ENCODE measurements at regions not wholly inside any gene's neighbourhood (a gene's known extent, or its start where the extent isn't known, plus 50 kb on each side); places are given as distances from the start of the nearest gene placed in this dataset.

GRCh38 chr6:137968455-137968804 lies 101.4 kb downstream of the TNFAIP3 start:
- TF ChIP-seq EP300 (IDR thresholded peaks at IDR 0.05), result no peak
- TF ChIP-seq POLR2A (IDR thresholded peaks at IDR 0.05), result no peak
- TF ChIP-seq CTCF (IDR thresholded peaks at IDR 0.05), result no peak
- TF ChIP-seq POLR2AphosphoS5 (IDR thresholded peaks at IDR 0.05), result no peak
- no peak overlapping the region for H3K27ac ChIP-seq
- H3K4me3 ChIP-seq, result no peak overlapping the region
- H3K4me1 ChIP-seq, result no peaks in the 10 kb centered on the region
- no peaks in the 10 kb centered on the region for H3K36me3 ChIP-seq
- no peaks in the 10 kb centered on the region for H3K27me3 ChIP-seq
- DNase-seq, result no peak
- WGBS, 2 donors, result 90 to 93% methylated on average over 5 of the region's 5 CpGs
- intact Hi-C loops (cut with DNase I), result no loop called here
- no peaks in the 10 kb centered on the region for H3K9me3 ChIP-seq

GRCh38 chr6:137968901-137969300 lies 101.8 kb downstream of the TNFAIP3 start:
- DNase-seq, result no peak
- Histone ChIP-seq H3K27ac (no peak overlapping the region), H3K4me1 (no peaks in the 10 kb centered on the region), H3K27me3 (no peaks in the 10 kb centered on the region), H3K4me3 (no peak overlapping the region), H3K36me3 (no peaks in the 10 kb centered on the region), H3K9me3 (no peaks in the 10 kb centered on the region)
- 34 to 52% methylated on average over 1 of the region's 1 CpG for WGBS, 2 donors
- intact Hi-C loops (cut with DNase I), result no loop called here
- no peak for TF ChIP-seq CTCF (IDR thresholded peaks at IDR 0.05)
- no peak for TF ChIP-seq POLR2A (IDR thresholded peaks at IDR 0.05)
- no peak for TF ChIP-seq POLR2AphosphoS5 (IDR thresholded peaks at IDR 0.05)
- TF ChIP-seq EP300 (IDR thresholded peaks at IDR 0.05), result no peak

- Histone ChIP-seq H3K27me3 (no peaks in the 10 kb centered on the region), H3K4me3 (no peak overlapping the region), H3K9me3 (no peaks in the 10 kb centered on the region), H3K36me3 (no peaks in the 10 kb centered on the region), H3K27ac (no peak overlapping the region), H3K4me1 (no peaks in the 10 kb centered on the region)
- no peak for DNase-seq
- TF ChIP-seq EP300 (IDR thresholded peaks at IDR 0.05) (no peak), POLR2A (IDR thresholded peaks at IDR 0.05) (no peak), POLR2AphosphoS5 (IDR thresholded peaks at IDR 0.05) (no peak), CTCF (IDR thresholded peaks at IDR 0.05) (no peak)
- intact Hi-C loops (cut with DNase I), result loop anchor here (10.0 kb wide), 1 partner anchor 265 kb away; no protein-coding TSS in a partner anchor
Observed at GRCh38 chr6:137969874-137970273, 102.8 kb downstream of the TNFAIP3 start.

- no peaks in the 10 kb centered on the region for H3K36me3 ChIP-seq
- no peak overlapping the region for H3K4me3 ChIP-seq
- intact Hi-C loops (cut with DNase I), result loop anchor here (10.0 kb wide), 1 partner anchor 266 kb away; no protein-coding TSS in a partner anchor
- TF ChIP-seq EP300 (IDR thresholded peaks at IDR 0.05), result no peak
- TF ChIP-seq POLR2AphosphoS5 (IDR thresholded peaks at IDR 0.05), result no peak
- TF ChIP-seq POLR2A (IDR thresholded peaks at IDR 0.05), result no peak
- TF ChIP-seq CTCF (IDR thresholded peaks at IDR 0.05), result no peak
- H3K27me3 ChIP-seq, result no peaks in the 10 kb centered on the region
- H3K27ac ChIP-seq, result no peak overlapping the region
- WGBS, 2 donors, result 81 to 90% methylated on average over 4 of the region's 4 CpGs
- H3K4me1 ChIP-seq, result no peaks in the 10 kb centered on the region
- DNase-seq, result no peak
- H3K9me3 ChIP-seq, result no peaks in the 10 kb centered on the region
Observed at GRCh38 chr6:137970368-137970767, 103.3 kb downstream of the TNFAIP3 start.

GRCh38 chr6:137973201-137973600 lies 106.1 kb downstream of the TNFAIP3 start:
- H3K9me3 ChIP-seq, result no peaks in the 10 kb centered on the region
- TF ChIP-seq EP300 (IDR thresholded peaks at IDR 0.05) (no peak), POLR2AphosphoS5 (IDR thresholded peaks at IDR 0.05) (no peak), POLR2A (IDR thresholded peaks at IDR 0.05) (no peak), CTCF (IDR thresholded peaks at IDR 0.05) (no peak)
- no peak overlapping the region for H3K27ac ChIP-seq
- intact Hi-C loops (cut with DNase I), result loop anchor here (10.0 kb wide), 1 partner anchor 268 kb away; no protein-coding TSS in a partner anchor
- no peak overlapping the region for H3K4me3 ChIP-seq
- H3K4me1 ChIP-seq, result no peaks in the 10 kb centered on the region
- no peaks in the 10 kb centered on the region for H3K36me3 ChIP-seq
- no peaks in the 10 kb centered on the region for H3K27me3 ChIP-seq
- 94 to 95% methylated on average over 4 of the region's 4 CpGs for WGBS, 2 donors
- DNase-seq, result no peak

Data from sigmoid colon (tissue), 6 donors.